HEK293 (cell line): ENCODE measurements at regions not wholly inside any gene's neighbourhood (a gene's known extent, or its start where the extent isn't known, plus 50 kb on each side); places are given as distances from the start of the nearest gene placed in this dataset.

Experiments used
- CTCF ChIA-PET: fragments of 350-600 bp; formaldehyde crosslinking; extraction: SDS; loops from one replicate; lab custom pipeline; 2021; ENCODE audit warnings: antibody characterized with exemption; lab: Yijun Ruan, JAX
- POLR2A ChIA-PET: fragments of 300-600 bp; formaldehyde crosslinking; extraction: SDS; loops from one replicate; lab custom pipeline; 2020; ENCODE audit warnings: antibody characterized with exemption, inconsistent platforms; lab: Yijun Ruan, JAX
- H3K27ac ChIP-seq: fragments of 200-500 bp; sonication (Bioruptor generic); 2 replicates; pipeline ENCODE4 v1.5.1; 2014; ENCODE audit warnings: low read depth, low read length, control low read depth, inconsistent platforms; ENCODE audit errors: extremely low read depth
- H3K36me3 ChIP-seq, 2 experiments: fragments of 200-500 bp in 1 of 2; sonication (Bioruptor generic) in 1 of 2; 1 replicate in 1 of 2; 2 replicates in 1 of 2; pipeline ENCODE4 v1.5.1; 2014 to 2017; ENCODE audit warnings: inconsistent platforms in 2 of 2, low read length in 2 of 2; ENCODE audit not compliant: control insufficient read depth in 2 of 2, insufficient read depth in 1 of 2
- H3K4me1 ChIP-seq: fragments of 200-500 bp; sonication (Bioruptor generic); 2 replicates; pipeline ENCODE4 v1.5.1; 2014; ENCODE audit warnings: mild to moderate bottlenecking, low read length, inconsistent platforms; ENCODE audit not compliant: control insufficient read depth, insufficient read depth
- H3K4me3 ChIP-seq: 2 replicates; pipeline ENCODE4 v1.5.1; 2011; ENCODE audit warnings: low read depth, mild to moderate bottlenecking, control low read depth, low read length, moderate library complexity
- H3K9me3 ChIP-seq: fragments of 200-500 bp; sonication (Bioruptor generic); 2 replicates; pipeline ENCODE4 v1.5.1; 2014; ENCODE audit warnings: low read depth, low read length, inconsistent platforms; ENCODE audit not compliant: control insufficient read depth, insufficient read depth
- BCL11A ChIP-seq: fragments of 450-650 bp; formaldehyde crosslinking; IDR thresholded peaks from 2 replicates; pipeline ENCODE4 v1.5.1; 2016; ENCODE audit warnings: low read depth, missing biosample characterization, missing genetic modification characterization
- GFI1B ChIP-seq: fragments of 450-650 bp; formaldehyde crosslinking; IDR thresholded peaks from 2 replicates; pipeline ENCODE4 v1.5.1; 2016; ENCODE audit warnings: missing biosample characterization, missing genetic modification characterization
- HOXC10 ChIP-seq: sonication (generic); formaldehyde crosslinking; IDR thresholded peaks from 2 replicates; pipeline ENCODE4 v1.8.1; 2023; ENCODE audit warnings: mild to moderate bottlenecking, missing genetic modification reagents
- IKZF3 ChIP-seq: fragments of 450-650 bp; IDR thresholded peaks from 2 replicates; pipeline ENCODE4 v1.5.0; 2018; ENCODE audit warnings: missing biosample characterization, mild to moderate bottlenecking, missing genetic modification characterization, moderate library complexity
- ZIC2 ChIP-seq: fragments of 450-650 bp; formaldehyde crosslinking; IDR thresholded peaks from 2 replicates; pipeline ENCODE4 v1.5.1; 2016; ENCODE audit warnings: missing biosample characterization, missing genetic modification characterization
- ZNF114 ChIP-seq: fragments of 450-650 bp; formaldehyde crosslinking; IDR thresholded peaks from 2 replicates; pipeline ENCODE4 v1.5.0; 2017; ENCODE audit warnings: missing biosample characterization, missing genetic modification characterization
- ZNF239 ChIP-seq: fragments of 450-650 bp; formaldehyde crosslinking; IDR thresholded peaks from 2 replicates; pipeline ENCODE4 v1.5.1; 2016; ENCODE audit warnings: missing biosample characterization, missing genetic modification characterization
- ZNF292 ChIP-seq: fragments of 450-650 bp; formaldehyde crosslinking; IDR thresholded peaks from 2 replicates; pipeline ENCODE4 v1.5.1; 2016; ENCODE audit warnings: low read depth, missing biosample characterization, missing genetic modification characterization, borderline replicate concordance
- ZNF433 ChIP-seq: fragments of 450-650 bp; formaldehyde crosslinking; IDR thresholded peaks from 2 replicates; pipeline ENCODE4 v1.5.1; 2016; ENCODE audit warnings: missing biosample characterization, missing genetic modification characterization, low read depth
- ZNF488 ChIP-seq: fragments of 450-650 bp; formaldehyde crosslinking; IDR thresholded peaks from 2 replicates; pipeline ENCODE4 v1.5.1; 2016; ENCODE audit warnings: missing biosample characterization, missing genetic modification characterization
- ZNF558 ChIP-seq: fragments of 450-650 bp; formaldehyde crosslinking; IDR thresholded peaks from 2 replicates; pipeline ENCODE4 v1.5.1; 2016; ENCODE audit warnings: missing biosample characterization, missing genetic modification characterization
- ZNF610 ChIP-seq: fragments of 450-650 bp; formaldehyde crosslinking; IDR thresholded peaks from 2 replicates; pipeline ENCODE4 v1.5.1; 2016; ENCODE audit warnings: missing biosample characterization, missing genetic modification characterization, borderline replicate concordance
- ZNF623 ChIP-seq: fragments of 450-650 bp; formaldehyde crosslinking; IDR thresholded peaks from 2 replicates; pipeline ENCODE4 v1.5.1; 2016; ENCODE audit warnings: missing biosample characterization, missing genetic modification characterization
- ZNF639 ChIP-seq: fragments of 450-650 bp; formaldehyde crosslinking; IDR thresholded peaks from 2 replicates; pipeline ENCODE4 v1.5.1; 2016; ENCODE audit warnings: missing biosample characterization, missing genetic modification characterization
- ZNF777 ChIP-seq: fragments of 450-650 bp; formaldehyde crosslinking; IDR thresholded peaks from 2 replicates; pipeline ENCODE4 v1.5.1; 2017; ENCODE audit warnings: missing biosample characterization, missing genetic modification characterization, borderline replicate concordance
- TF ChIP-seq, protein P1 (sequence below): fragments of 450-650 bp; formaldehyde crosslinking; IDR thresholded peaks from 2 replicates; pipeline ENCODE4 v1.5.1; 2016; ENCODE audit warnings: missing biosample characterization, missing genetic modification characterization
- TF ChIP-seq, protein P2 (sequence below): fragments of 450-650 bp; formaldehyde crosslinking; IDR thresholded peaks from 2 replicates; pipeline ENCODE4 v1.5.1; 2017; ENCODE audit warnings: missing biosample characterization, missing genetic modification characterization
- TF ChIP-seq, protein P3 (sequence below): fragments of 450-650 bp; formaldehyde crosslinking; IDR thresholded peaks from 2 replicates; pipeline ENCODE4 v1.5.1; 2016; ENCODE audit warnings: missing biosample characterization, missing genetic modification characterization

GRCh38 chr3:165507576-165507975 is 311.4 kb upstream of the SLITRK3 start:
- H3K36me3 ChIP-seq = no peaks in the 10 kb centered on the region
- H3K9me3 ChIP-seq = no peaks in the 10 kb centered on the region
- TF ChIP-seq HOXC10 (CRISPR knock-in tag) = no peak
- TF ChIP-seq ZNF433 = no peak
- no peak for TF ChIP-seq ZNF777
- TF ChIP-seq, protein P1, sequence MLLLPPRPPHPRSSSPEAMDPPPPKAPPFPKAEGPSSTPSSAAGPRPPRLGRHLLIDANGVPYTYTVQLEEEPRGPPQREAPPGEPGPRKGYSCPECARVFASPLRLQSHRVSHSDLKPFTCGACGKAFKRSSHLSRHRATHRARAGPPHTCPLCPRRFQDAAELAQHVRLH (tag by site-specific recombination) = no peak
- no peak for TF ChIP-seq GFI1B
- no peak for TF ChIP-seq BCL11A (tag by site-specific recombination)
- TF ChIP-seq, all 188 proteins: peak for 0
- no peaks in the 10 kb centered on the region for H3K4me1 ChIP-seq
- H3K27ac ChIP-seq = no peak overlapping the region
- ChIA-PET POLR2A (no interaction called here), CTCF (no interaction called here)
- H3K4me3 ChIP-seq = no peak overlapping the region

- CTCF ChIA-PET = no interaction called here
- POLR2A ChIA-PET = no interaction called here
- TF ChIP-seq ZNF558 (tag by site-specific recombination) = no peak
- no peak for TF ChIP-seq ZNF488 (tag by site-specific recombination)
- TF ChIP-seq ZNF239 (tag by site-specific recombination) = no peak
- TF ChIP-seq IKZF3 = no peak
- no peak for TF ChIP-seq ZNF639 (tag by site-specific recombination)
- TF ChIP-seq ZNF114 (tag by site-specific recombination) = no peak
- no peak for TF ChIP-seq ZNF292
- no peak for TF ChIP-seq ZNF610 (tag by site-specific recombination)
- TF ChIP-seq, protein P2, sequence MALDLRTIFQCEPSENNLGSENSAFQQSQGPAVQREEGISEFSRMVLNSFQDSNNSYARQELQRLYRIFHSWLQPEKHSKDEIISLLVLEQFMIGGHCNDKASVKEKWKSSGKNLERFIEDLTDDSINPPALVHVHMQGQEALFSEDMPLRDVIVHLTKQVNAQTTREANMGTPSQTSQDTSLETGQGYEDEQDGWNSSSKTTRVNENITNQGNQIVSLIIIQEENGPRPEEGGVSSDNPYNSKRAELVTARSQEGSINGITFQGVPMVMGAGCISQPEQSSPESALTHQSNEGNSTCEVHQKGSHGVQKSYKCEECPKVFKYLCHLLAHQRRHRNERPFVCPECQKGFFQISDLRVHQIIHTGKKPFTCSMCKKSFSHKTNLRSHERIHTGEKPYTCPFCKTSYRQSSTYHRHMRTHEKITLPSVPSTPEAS (tag by site-specific recombination) = no peak
- no peak for TF ChIP-seq ZIC2
- TF ChIP-seq, all 188 proteins: peak for 0
- H3K9me3 ChIP-seq = no peaks in the 10 kb centered on the region
- H3K27ac ChIP-seq = no peak overlapping the region
- no peaks in the 10 kb centered on the region for H3K4me1 ChIP-seq
- no peak overlapping the region for H3K4me3 ChIP-seq
- H3K36me3 ChIP-seq = no peaks in the 10 kb centered on the region
Measured at GRCh38 chr3:165507060-165507459, 310.9 kb upstream of the SLITRK3 start.

GRCh38 chr3:165505657-165506056 is 309.5 kb upstream of the SLITRK3 start:
- CTCF ChIA-PET = no interaction called here
- no peak for TF ChIP-seq ZNF623 (tag by site-specific recombination)
- TF ChIP-seq, protein P3, sequence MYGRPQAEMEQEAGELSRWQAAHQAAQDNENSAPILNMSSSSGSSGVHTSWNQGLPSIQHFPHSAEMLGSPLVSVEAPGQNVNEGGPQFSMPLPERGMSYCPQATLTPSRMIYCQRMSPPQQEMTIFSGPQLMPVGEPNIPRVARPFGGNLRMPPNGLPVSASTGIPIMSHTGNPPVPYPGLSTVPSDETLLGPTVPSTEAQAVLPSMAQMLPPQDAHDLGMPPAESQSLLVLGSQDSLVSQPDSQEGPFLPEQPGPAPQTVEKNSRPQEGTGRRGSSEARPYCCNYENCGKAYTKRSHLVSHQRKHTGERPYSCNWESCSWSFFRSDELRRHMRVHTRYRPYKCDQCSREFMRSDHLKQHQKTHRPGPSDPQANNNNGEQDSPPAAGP (tag by site-specific recombination) = no peak

More at GRCh38 chr3:165505657-165506056, 309.5 kb upstream of the SLITRK3 start:
- Histone ChIP-seq H3K4me1 (no peaks in the 10 kb centered on the region), H3K4me3 (no peak overlapping the region), H3K9me3 (no peaks in the 10 kb centered on the region), H3K36me3 (no peaks in the 10 kb centered on the region), H3K27ac (no peak overlapping the region)
- POLR2A ChIA-PET = no interaction called here
